ENCODE measurements at regions not wholly inside any gene's neighbourhood (a gene's known extent, or its start where the extent isn't known, plus 50 kb on each side); places are given as distances from the start of the nearest gene placed in this dataset.

DNA sequence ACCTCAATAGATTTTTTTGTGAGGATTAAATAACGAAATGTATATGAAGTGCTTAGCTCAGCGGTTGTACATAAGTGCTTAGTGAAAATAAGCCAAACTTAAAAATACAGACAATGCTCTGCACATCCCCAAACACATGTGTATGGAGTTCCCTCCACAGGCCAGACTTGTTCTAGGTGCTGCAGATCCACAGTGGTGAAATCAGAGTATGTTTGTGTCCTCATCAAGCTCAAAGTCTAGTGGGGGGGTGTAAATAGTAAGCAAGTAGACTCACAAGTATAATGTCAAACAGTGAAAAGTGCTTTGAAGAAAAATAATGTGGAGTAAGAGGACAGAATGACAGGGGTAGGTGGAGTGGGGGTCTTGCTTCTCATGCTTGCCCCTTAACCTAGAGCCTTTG lies 157.4 kb upstream of the SPRY4 start:
- H3F3A ChIP-seq (ENCODE audit: low read depth), result no peaks in the 10 kb centered on the region
- H3K4me2 ChIP-seq (ENCODE audit: low read depth, low read length, poor library complexity, severe bottlenecking), result no peak overlapping the region
- H2AFZ ChIP-seq (ENCODE audit: low read length), result no peak overlapping the region
- peaks cover 7% of the 10 kb centered on the region for H3K4me1 ChIP-seq (ENCODE audit: insufficient read depth, low read length, poor library complexity, severe bottlenecking)
- no peak overlapping the region for H3K4me3 ChIP-seq (ENCODE audit: low read length, poor library complexity, severe bottlenecking)
- no peaks in the 10 kb centered on the region for H3K27me3 ChIP-seq (ENCODE audit: insufficient read depth, low read length, poor library complexity, severe bottlenecking)
- no peak for TF ChIP-seq EZH2phosphoT487 (IDR thresholded peaks at IDR 0.05; ENCODE audit: borderline replicate concordance)
- TF ChIP-seq, protein P1, sequence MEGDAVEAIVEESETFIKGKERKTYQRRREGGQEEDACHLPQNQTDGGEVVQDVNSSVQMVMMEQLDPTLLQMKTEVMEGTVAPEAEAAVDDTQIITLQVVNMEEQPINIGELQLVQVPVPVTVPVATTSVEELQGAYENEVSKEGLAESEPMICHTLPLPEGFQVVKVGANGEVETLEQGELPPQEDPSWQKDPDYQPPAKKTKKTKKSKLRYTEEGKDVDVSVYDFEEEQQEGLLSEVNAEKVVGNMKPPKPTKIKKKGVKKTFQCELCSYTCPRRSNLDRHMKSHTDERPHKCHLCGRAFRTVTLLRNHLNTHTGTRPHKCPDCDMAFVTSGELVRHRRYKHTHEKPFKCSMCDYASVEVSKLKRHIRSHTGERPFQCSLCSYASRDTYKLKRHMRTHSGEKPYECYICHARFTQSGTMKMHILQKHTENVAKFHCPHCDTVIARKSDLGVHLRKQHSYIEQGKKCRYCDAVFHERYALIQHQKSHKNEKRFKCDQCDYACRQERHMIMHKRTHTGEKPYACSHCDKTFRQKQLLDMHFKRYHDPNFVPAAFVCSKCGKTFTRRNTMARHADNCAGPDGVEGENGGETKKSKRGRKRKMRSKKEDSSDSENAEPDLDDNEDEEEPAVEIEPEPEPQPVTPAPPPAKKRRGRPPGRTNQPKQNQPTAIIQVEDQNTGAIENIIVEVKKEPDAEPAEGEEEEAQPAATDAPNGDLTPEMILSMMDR (conservative IDR thresholded peaks at IDR 0.05; ENCODE audit: low read length), result no peak
- no peaks in the 10 kb centered on the region for H3K36me3 ChIP-seq (ENCODE audit: insufficient read depth, low read length)
- no peak overlapping the region for H3K9ac ChIP-seq (ENCODE audit: low read depth, low read length, poor library complexity, severe bottlenecking)
- no peaks in the 10 kb centered on the region for H3K79me2 ChIP-seq (ENCODE audit: insufficient read depth, low read length)
- no peaks in the 10 kb centered on the region for H3K9me2 ChIP-seq (replicated peaks; ENCODE audit: low read depth, low read length)
- no peaks in the 10 kb centered on the region for H4K20me1 ChIP-seq (ENCODE audit: insufficient read depth, low read length, poor library complexity, severe bottlenecking)
- H3K9me3 ChIP-seq (ENCODE audit: insufficient read depth, low read depth, low read length), result 0 out of 2 replicates have a peak, but pooled peaks cover 5% of the 10 kb centered on the region

DNA sequence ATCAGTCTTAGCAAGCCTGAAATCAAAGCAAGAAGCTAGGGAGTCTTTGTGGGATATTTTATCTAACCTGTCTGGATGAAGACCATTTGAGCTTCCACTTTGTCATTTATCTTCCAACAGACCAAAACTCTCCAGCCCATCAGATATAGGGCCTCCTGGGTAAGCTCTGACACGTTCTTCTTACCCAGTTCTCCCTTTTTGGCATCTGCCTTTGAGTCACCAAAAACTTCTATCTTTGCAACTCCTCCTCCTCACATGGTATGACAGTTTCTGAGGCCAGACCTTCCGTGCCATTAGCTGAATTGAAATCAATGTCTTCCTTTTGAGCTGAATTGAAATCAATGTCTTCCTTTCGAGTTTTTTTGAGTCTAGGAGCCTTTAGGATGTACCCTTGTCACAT lies 156.6 kb upstream of the SPRY4 start:
- no peak overlapping the region for H3K9ac ChIP-seq (ENCODE audit: low read depth, low read length, poor library complexity, severe bottlenecking)
- peaks cover 7% of the 10 kb centered on the region for H3K4me1 ChIP-seq (ENCODE audit: insufficient read depth, low read length, poor library complexity, severe bottlenecking)
- H4K20me1 ChIP-seq (ENCODE audit: insufficient read depth, low read length, poor library complexity, severe bottlenecking), result no peaks in the 10 kb centered on the region
- no peaks in the 10 kb centered on the region for H3K36me3 ChIP-seq (ENCODE audit: insufficient read depth, low read length)
- no peak overlapping the region for H2AFZ ChIP-seq (ENCODE audit: low read length)
- H3K4me2 ChIP-seq (ENCODE audit: low read depth, low read length, poor library complexity, severe bottlenecking), result no peak overlapping the region
- no peaks in the 10 kb centered on the region for H3K9me2 ChIP-seq (replicated peaks; ENCODE audit: low read depth, low read length)
- no peaks in the 10 kb centered on the region for H3K27me3 ChIP-seq (ENCODE audit: insufficient read depth, low read length, poor library complexity, severe bottlenecking)
- H3K9me3 ChIP-seq (ENCODE audit: insufficient read depth, low read depth, low read length), result 0 out of 2 replicates have a peak, but pooled peaks cover 5% of the 10 kb centered on the region
- H3K79me2 ChIP-seq (ENCODE audit: insufficient read depth, low read length), result no peaks in the 10 kb centered on the region
- no peaks in the 10 kb centered on the region for H3F3A ChIP-seq (ENCODE audit: low read depth)
- no peak overlapping the region for H3K4me3 ChIP-seq (ENCODE audit: low read length, poor library complexity, severe bottlenecking)
- no peak for TF ChIP-seq EZH2phosphoT487 (IDR thresholded peaks at IDR 0.05; ENCODE audit: borderline replicate concordance)
- TF ChIP-seq, protein P1 (conservative IDR thresholded peaks at IDR 0.05; ENCODE audit: low read length), result no peak

DNA sequence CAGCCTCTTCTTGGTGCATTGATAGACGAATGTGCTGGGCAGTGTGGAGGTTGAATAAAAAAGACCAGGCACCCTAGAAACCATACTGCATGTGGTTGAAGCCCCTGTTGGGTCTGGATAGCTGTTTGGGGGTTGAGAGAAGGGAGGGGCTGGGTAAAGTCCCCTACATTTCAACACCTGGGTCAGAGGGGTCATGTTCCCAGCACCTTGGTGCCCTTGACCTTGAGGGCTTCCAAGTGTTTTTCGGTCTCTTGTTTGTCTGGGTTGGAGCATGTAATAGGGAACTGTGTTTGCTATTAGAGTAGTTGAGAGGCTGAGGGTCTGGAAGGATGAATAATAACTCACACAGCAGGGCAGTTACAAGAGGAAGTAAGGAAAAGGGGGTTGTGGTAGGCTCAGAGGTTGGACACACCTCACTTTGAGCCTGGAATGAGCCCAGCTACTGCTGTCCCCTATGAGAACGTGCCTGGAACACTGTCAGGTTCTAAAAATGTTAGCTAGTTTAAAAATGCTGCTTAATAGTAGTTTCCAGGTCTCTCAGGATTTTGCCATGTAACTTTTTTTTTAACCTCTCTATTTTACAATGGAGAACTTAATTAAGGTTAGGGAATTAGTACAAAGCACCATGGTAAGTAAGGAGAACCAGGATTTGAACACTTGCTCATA lies 155.2 kb upstream of the SPRY4 start:
- Histone ChIP-seq H3F3A (ENCODE audit: low read depth) (no peaks in the 10 kb centered on the region), H3K4me2 (ENCODE audit: low read depth, low read length, poor library complexity, severe bottlenecking) (no peak overlapping the region)

More for the DNA sequence above, 155.2 kb upstream of the SPRY4 start:
- H3K4me1 ChIP-seq (ENCODE audit: insufficient read depth, low read length, poor library complexity, severe bottlenecking), result peaks cover 17% of the 10 kb centered on the region
- no peak overlapping the region for H3K4me3 ChIP-seq (ENCODE audit: low read length, poor library complexity, severe bottlenecking)
- H2AFZ ChIP-seq (ENCODE audit: low read length), result no peak overlapping the region
- H3K27me3 ChIP-seq (ENCODE audit: insufficient read depth, low read length, poor library complexity, severe bottlenecking), result no peaks in the 10 kb centered on the region
- H3K9me3 ChIP-seq (ENCODE audit: insufficient read depth, low read depth, low read length), result 0 out of 2 replicates have a peak, but pooled peaks cover 5% of the 10 kb centered on the region
- H4K20me1 ChIP-seq (ENCODE audit: insufficient read depth, low read length, poor library complexity, severe bottlenecking), result no peaks in the 10 kb centered on the region
- H3K36me3 ChIP-seq (ENCODE audit: insufficient read depth, low read length), result no peaks in the 10 kb centered on the region
- TF ChIP-seq, protein P1 (conservative IDR thresholded peaks at IDR 0.05; ENCODE audit: low read length), result no peak
- TF ChIP-seq EZH2phosphoT487 (IDR thresholded peaks at IDR 0.05; ENCODE audit: borderline replicate concordance), result no peak
- no peaks in the 10 kb centered on the region for H3K79me2 ChIP-seq (ENCODE audit: insufficient read depth, low read length)
- no peak overlapping the region for H3K9ac ChIP-seq (ENCODE audit: low read depth, low read length, poor library complexity, severe bottlenecking)
- H3K9me2 ChIP-seq (replicated peaks; ENCODE audit: low read depth, low read length), result no peaks in the 10 kb centered on the region

All from Loucy (cell line).